H1 (cell line): ENCODE measurements at regions not wholly inside any gene's neighbourhood (a gene's known extent, or its start where the extent isn't known, plus 50 kb on each side); places are given as distances from the start of the nearest gene placed in this dataset.
A peak's percentile ranks its signal among the peaks of the same experiment; 100 is the strongest.

Source experiments
- CTCF ChIA-PET: fragments of 300-600 bp; sonication (Branson Sonifier 250); formaldehyde crosslinking; loops from one replicate; lab custom pipeline; 2021; ENCODE audit not compliant: partially characterized antibody; lab: Charles Lee
- POLR2A ChIA-PET: fragments of 300-600 bp; sonication (Branson Sonifier 250); formaldehyde crosslinking; loops from one replicate; lab custom pipeline; 2021; ENCODE audit warnings: inconsistent platforms; ENCODE audit not compliant: partially characterized antibody; lab: Charles Lee
- DNase-seq, 2 experiments: peaks; one replicate each; pipeline versions ENCODE4 v3.0.0 to v3.0.0-alpha.2; 2010 to 2022; ENCODE audit warnings: low spot score in 2 of 2, low read depth in 1 of 2, mixed read lengths in 1 of 2
- FAIRE-seq: peaks from 2 replicates; lab custom pipeline; 2011; peaks lifted over from hg19 to GRCh38; lab: Jason Lieb, UNC
- H2AFZ ChIP-seq: 2 replicates; pipeline ENCODE4 v1.8.1; 2012; ENCODE audit warnings: low read length, inconsistent platforms
- H2AK5ac ChIP-seq: 2 replicates; pipeline ENCODE4 v1.6.1; 2013; ENCODE audit warnings: low read depth, low read length
- H2BK120ac ChIP-seq: replicated peaks from 2 replicates; pipeline ENCODE3; 2013; ENCODE audit warnings: low read depth, low read length, inconsistent platforms
- H2BK12ac ChIP-seq: 2 replicates; pipeline ENCODE4 v1.6.1; 2013; ENCODE audit warnings: low read depth, low read length
- H2BK15ac ChIP-seq: 2 replicates; pipeline ENCODE4 v1.6.1; 2013; ENCODE audit warnings: low read length
- H2BK20ac ChIP-seq: 2 replicates; pipeline ENCODE4 v1.6.1; 2013; ENCODE audit warnings: low read length
- H2BK5ac ChIP-seq: 2 replicates; pipeline ENCODE4 v1.6.1; 2013; ENCODE audit warnings: low read depth, low read length
- H3K14ac ChIP-seq: 2 replicates; pipeline ENCODE4 v1.6.1; 2013; ENCODE audit warnings: inconsistent platforms; ENCODE audit not compliant: insufficient read length
- H3K18ac ChIP-seq: 2 replicates; pipeline ENCODE4 v1.6.1; 2013; ENCODE audit warnings: low read length; ENCODE audit errors: extremely low read depth
- H3K23ac ChIP-seq: 2 replicates; pipeline ENCODE4 v1.6.1; 2013; ENCODE audit warnings: inconsistent platforms; ENCODE audit not compliant: insufficient read length
- H3K23me2 ChIP-seq: 2 replicates; pipeline ENCODE4 v1.6.1; 2013; ENCODE audit warnings: low read depth, low read length
- H3K27ac ChIP-seq: 2 replicates; pipeline ENCODE4 v1.6.1; 2011; ENCODE audit warnings: low read depth, low read length, inconsistent platforms
- H3K27me3 ChIP-seq, 4 experiments: replicated peaks in 1 of 4; 1 replicate in 1 of 4; 2 replicates in 3 of 4; pipeline versions ENCODE4 v1.6.1 to v1.8.1; 2011 to 2013; ENCODE audit warnings: low read length in 3 of 4, mild to moderate bottlenecking in 3 of 4, inconsistent platforms in 2 of 4, mixed read lengths in 2 of 4, moderate library complexity in 1 of 4; ENCODE audit not compliant: control insufficient read depth in 3 of 4, insufficient read depth in 3 of 4; ENCODE audit errors: extremely low read depth in 1 of 4
- H3K36me3 ChIP-seq, 4 experiments: 2 replicates each; pipeline versions ENCODE4 v1.6.1 to v1.8.1; 2011 to 2013; ENCODE audit warnings: mild to moderate bottlenecking in 4 of 4, low read length in 3 of 4, moderate library complexity in 2 of 4, control low read depth in 1 of 4, inconsistent platforms in 1 of 4; ENCODE audit not compliant: insufficient read depth in 4 of 4, control insufficient read depth in 2 of 4
- H3K4ac ChIP-seq: replicated peaks from 2 replicates; pipeline ENCODE3; 2013; ENCODE audit warnings: low read length, low read depth, mixed read lengths, inconsistent platforms; ENCODE audit not compliant: insufficient read length
- H3K4me1 ChIP-seq, 4 experiments: replicated peaks in 1 of 4; 1 replicate in 1 of 4; 2 replicates in 3 of 4; pipeline versions ENCODE4 v1.6.1 to v1.8.1; 2011 to 2013; ENCODE audit warnings: low read length in 3 of 4, inconsistent platforms in 2 of 4, mixed read lengths in 1 of 4; ENCODE audit not compliant: insufficient read depth in 4 of 4, control insufficient read depth in 3 of 4
- H3K4me2 ChIP-seq, 2 experiments: 2 replicates each; pipeline versions ENCODE4 v1.6.1 to v1.8.1; 2011 to 2013; ENCODE audit warnings: low read depth in 2 of 2, low read length in 2 of 2, control low read depth in 1 of 2, inconsistent platforms in 1 of 2, mild to moderate bottlenecking in 1 of 2; ENCODE audit not compliant: insufficient read depth in 1 of 2
- H3K4me3 ChIP-seq, 4 experiments: fragments of 200-600, 300-600 bp in 1 of 4; sonication (generic), shearing (Covaris generic), sonication (Bioruptor Twin) in 1 of 4; 2 replicates each; pipeline versions ENCODE4 v1.5.1 to v1.8.1; 2011 to 2016; ENCODE audit warnings: low read length in 4 of 4, low read depth in 3 of 4, control low read depth in 2 of 4, inconsistent platforms in 2 of 4, mild to moderate bottlenecking in 2 of 4, mixed read lengths in 1 of 4, moderate library complexity in 1 of 4; ENCODE audit not compliant: insufficient read depth in 2 of 4; ENCODE audit errors: extremely low read depth in 1 of 4
- H3K56ac ChIP-seq: replicated peaks from 2 replicates; pipeline ENCODE3; 2013; ENCODE audit warnings: low read depth, mild to moderate bottlenecking, mixed read lengths, low read length, inconsistent platforms; ENCODE audit not compliant: insufficient read length
- H3K79me1 ChIP-seq: 2 replicates; pipeline ENCODE4 v1.6.1; 2013; ENCODE audit warnings: low read depth, low read length, control low read depth
- H3K79me2 ChIP-seq, 2 experiments: 2 replicates each; pipeline versions ENCODE4 v1.6.1 to v1.8.1; 2012 to 2013; ENCODE audit warnings: low read length in 2 of 2, mild to moderate bottlenecking in 2 of 2, inconsistent platforms in 1 of 2; ENCODE audit not compliant: insufficient read depth in 2 of 2, control insufficient read depth in 1 of 2
- H3K9ac ChIP-seq, 4 experiments: replicated peaks in 1 of 4; 1 replicate in 1 of 4; 2 replicates in 3 of 4; pipeline versions ENCODE4 v1.6.1 to v1.8.1; 2011 to 2013; ENCODE audit warnings: low read depth in 3 of 4, low read length in 3 of 4, control low read depth in 2 of 4, mild to moderate bottlenecking in 2 of 4, moderate library complexity in 2 of 4, inconsistent platforms in 1 of 4; ENCODE audit errors: extremely low read depth in 1 of 4
- H3K9me3 ChIP-seq, 2 experiments: 2 replicates each; pipeline versions ENCODE4 v1.6.1 to v1.8.1; 2012 to 2013; ENCODE audit warnings: mild to moderate bottlenecking in 2 of 2, moderate library complexity in 2 of 2, control low read depth in 1 of 2, inconsistent platforms in 1 of 2, low read depth in 1 of 2, low read length in 1 of 2, mixed read lengths in 1 of 2; ENCODE audit not compliant: insufficient read depth in 2 of 2
- H4K20me1 ChIP-seq, 2 experiments: replicated peaks in 1 of 2; 2 replicates each; pipeline versions ENCODE3 to v1.8.1; 2011 to 2013; ENCODE audit warnings: inconsistent platforms in 2 of 2, low read length in 2 of 2, mild to moderate bottlenecking in 1 of 2; ENCODE audit not compliant: insufficient read depth in 2 of 2, control insufficient read depth in 1 of 2
- H4K5ac ChIP-seq: 2 replicates; pipeline ENCODE4 v1.6.1; 2013; ENCODE audit warnings: low read length, low read depth, mixed read lengths, inconsistent platforms; ENCODE audit not compliant: insufficient read length
- H4K8ac ChIP-seq: 2 replicates; pipeline ENCODE4 v1.8.0; 2013; ENCODE audit warnings: mild to moderate bottlenecking, moderate library complexity, low read length, inconsistent platforms; ENCODE audit not compliant: insufficient read depth; ENCODE audit errors: extremely low read depth
- H4K91ac ChIP-seq: replicated peaks from 2 replicates; pipeline ENCODE3; 2013; ENCODE audit warnings: low read length, mixed read lengths, inconsistent platforms; ENCODE audit not compliant: insufficient read length
- EGR1 ChIP-seq: IDR thresholded peaks from 2 replicates; pipeline ENCODE4 v1.6.1; 2011; ENCODE audit warnings: low read depth, low read length, borderline replicate concordance
- KDM4A ChIP-seq: IDR thresholded peaks from one replicate; pipeline ENCODE4 v1.7.1; 2012; ENCODE audit warnings: low read depth, mild to moderate bottlenecking, moderate library complexity, low read length, inconsistent platforms; ENCODE audit not compliant: severe bottlenecking
- NANOG ChIP-seq: IDR thresholded peaks from 2 replicates; pipeline ENCODE4 v1.6.1; 2011; ENCODE audit warnings: low read length, low read depth, mild to moderate bottlenecking, inconsistent platforms; ENCODE audit not compliant: insufficient read depth, poor library complexity, severe bottlenecking
- RNF2 ChIP-seq: fragments of 200-900, 300-1000 bp; sonication (generic); IDR thresholded peaks from 2 replicates; pipeline ENCODE4 v1.7.1; 2016; ENCODE audit warnings: borderline replicate concordance, low read depth, mild to moderate bottlenecking, antibody characterized with exemption, low read length; ENCODE audit not compliant: poor library complexity, severe bottlenecking; ENCODE audit errors: missing control alignments
- SIX5 ChIP-seq: IDR thresholded peaks from 2 replicates; pipeline ENCODE4 v1.6.1; 2011; ENCODE audit warnings: mild to moderate bottlenecking, low read depth, low read length
- WGBS, 2 experiments: shearing (Covaris generic) in 1 of 2; methylation state at CpG; one replicate each; pipeline versions ENCODE4 v1.1.6 to v1.1.7; 2013 to 2015; ENCODE audit warnings: low lambda C conversion rate in 2 of 2, mixed read lengths in 2 of 2, inconsistent platforms in 1 of 2, low coverage in 1 of 2, missing lambda C conversion rate in 1 of 2; ENCODE audit not compliant: insufficient replicate concordance in 2 of 2, insufficient coverage in 1 of 2, insufficient read length in 1 of 2; ENCODE audit errors: extremely low coverage in 1 of 2, missing lambda C conversion rate in 1 of 2; 5-methylcytosine and 5-hydroxymethylcytosine counted together
- TF ChIP-seq, protein P1 (sequence below): IDR thresholded peaks from 2 replicates; pipeline ENCODE4 v1.6.1; 2011; ENCODE audit warnings: low read depth, mild to moderate bottlenecking, low read length; ENCODE audit not compliant: insufficient read depth
- TF ChIP-seq, protein P2 (sequence below): IDR thresholded peaks from 2 replicates; pipeline ENCODE4 v1.6.1; 2011; ENCODE audit warnings: low read length, improper control_type of control experiment
- TF ChIP-seq, protein P3 (sequence below): IDR thresholded peaks from 2 replicates; pipeline ENCODE4 v1.6.1; 2012; ENCODE audit warnings: low read length, inconsistent platforms

DNA sequence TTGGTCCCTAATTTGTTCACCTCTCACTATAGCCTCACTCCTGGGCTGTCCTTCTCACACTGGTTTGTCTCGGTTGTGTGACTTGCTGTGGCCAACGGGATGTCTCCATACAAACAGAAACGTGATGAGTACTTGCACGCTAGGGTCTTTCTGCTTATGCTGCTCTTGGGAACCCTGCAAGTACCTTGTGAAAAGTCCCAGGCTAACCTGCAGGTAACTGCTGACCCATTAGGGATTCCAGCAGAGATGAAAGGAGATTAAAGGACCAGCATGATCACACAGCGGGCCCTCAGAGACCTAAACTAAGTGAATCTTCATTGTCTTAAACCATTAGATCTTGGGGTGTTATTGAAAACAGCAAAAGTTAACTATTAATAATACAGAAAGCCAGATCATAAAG is 562.8 kb upstream of the GOT2 start:
- no peak overlapping the region for H4K8ac ChIP-seq
- no peak overlapping the region for H3K27ac ChIP-seq
- 86% methylated on average over 5 of the region's 5 CpGs; no CpG with 5 or more reads in 1 of the 2 experiments for WGBS, 2 experiments
- H3K14ac ChIP-seq: no peak overlapping the region
- FAIRE-seq (no peak), DNase-seq (no peak)
- no peaks in the 10 kb centered on the region for H3K36me3 ChIP-seq
- no peaks in the 10 kb centered on the region for H3K79me1 ChIP-seq
- no peak overlapping the region for H2BK5ac ChIP-seq
- H3K9ac ChIP-seq: no peak overlapping the region
- no peaks in the 10 kb centered on the region for H3K9me3 ChIP-seq
- H2BK120ac ChIP-seq: no peak overlapping the region
- ChIA-PET POLR2A (no interaction called here), CTCF (interaction anchor here (0.6 to 1.3 kb wide), 3 partner anchors 16 to 96 kb away, joined by 3 to 6 read pairs (median 3); no protein-coding TSS in a partner anchor)
- H3K27me3 ChIP-seq: no peaks in the 10 kb centered on the region; a peak in 1 of 7 replicates
- H2AFZ ChIP-seq: no peak overlapping the region
- no peak overlapping the region for H3K4ac ChIP-seq
- no peak overlapping the region for H2BK15ac ChIP-seq
- H3K18ac ChIP-seq: no peak overlapping the region
- peaks cover 0 to 7% (median 1%) of the 10 kb centered on the region in 4 experiments; a peak in 3 of 7 replicates for H3K4me1 ChIP-seq
- no peak overlapping the region for H3K56ac ChIP-seq
- H2BK20ac ChIP-seq: no peak overlapping the region
- H4K20me1 ChIP-seq: no peaks in the 10 kb centered on the region
- no peak overlapping the region for H3K4me3 ChIP-seq
- H4K5ac ChIP-seq: no peak overlapping the region
- H4K91ac ChIP-seq: no peak overlapping the region
- H3K4me2 ChIP-seq: no peak overlapping the region
- H2BK12ac ChIP-seq: no peak overlapping the region
- H3K79me2 ChIP-seq: no peaks in the 10 kb centered on the region
- H3K23ac ChIP-seq: no peak overlapping the region
- TF ChIP-seq, protein P1, sequence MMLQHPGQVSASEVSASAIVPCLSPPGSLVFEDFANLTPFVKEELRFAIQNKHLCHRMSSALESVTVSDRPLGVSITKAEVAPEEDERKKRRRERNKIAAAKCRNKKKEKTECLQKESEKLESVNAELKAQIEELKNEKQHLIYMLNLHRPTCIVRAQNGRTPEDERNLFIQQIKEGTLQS: no peak
- TF ChIP-seq, protein P2, sequence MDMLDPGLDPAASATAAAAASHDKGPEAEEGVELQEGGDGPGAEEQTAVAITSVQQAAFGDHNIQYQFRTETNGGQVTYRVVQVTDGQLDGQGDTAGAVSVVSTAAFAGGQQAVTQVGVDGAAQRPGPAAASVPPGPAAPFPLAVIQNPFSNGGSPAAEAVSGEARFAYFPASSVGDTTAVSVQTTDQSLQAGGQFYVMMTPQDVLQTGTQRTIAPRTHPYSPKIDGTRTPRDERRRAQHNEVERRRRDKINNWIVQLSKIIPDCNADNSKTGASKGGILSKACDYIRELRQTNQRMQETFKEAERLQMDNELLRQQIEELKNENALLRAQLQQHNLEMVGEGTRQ: no peak
- TF ChIP-seq NANOG (peak; percentile 79), KDM4A (no peak), SIX5 (no peak), EGR1 (no peak), RNF2 (no peak)
- TF ChIP-seq, protein P3, sequence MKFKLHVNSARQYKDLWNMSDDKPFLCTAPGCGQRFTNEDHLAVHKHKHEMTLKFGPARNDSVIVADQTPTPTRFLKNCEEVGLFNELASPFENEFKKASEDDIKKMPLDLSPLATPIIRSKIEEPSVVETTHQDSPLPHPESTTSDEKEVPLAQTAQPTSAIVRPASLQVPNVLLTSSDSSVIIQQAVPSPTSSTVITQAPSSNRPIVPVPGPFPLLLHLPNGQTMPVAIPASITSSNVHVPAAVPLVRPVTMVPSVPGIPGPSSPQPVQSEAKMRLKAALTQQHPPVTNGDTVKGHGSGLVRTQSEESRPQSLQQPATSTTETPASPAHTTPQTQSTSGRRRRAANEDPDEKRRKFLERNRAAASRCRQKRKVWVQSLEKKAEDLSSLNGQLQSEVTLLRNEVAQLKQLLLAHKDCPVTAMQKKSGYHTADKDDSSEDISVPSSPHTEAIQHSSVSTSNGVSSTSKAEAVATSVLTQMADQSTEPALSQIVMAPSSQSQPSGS: no peak
- H2AK5ac ChIP-seq: no peak overlapping the region
- H3K23me2 ChIP-seq: no peaks in the 10 kb centered on the region
